ENCODE measurements at regions not wholly inside any gene's neighbourhood (a gene's known extent, or its start where the extent isn't known, plus 50 kb on each side); places are given as distances from the start of the nearest gene placed in this dataset.

GRCh38 chr6:55994531-55994930 is 119.1 kb upstream of the BMP5 start:
- Histone ChIP-seq H3K79me2 (ENCODE audit: insufficient read depth, low read length) (no peaks in the 10 kb centered on the region), H3F3A (ENCODE audit: insufficient read depth, low read length) (no peaks in the 10 kb centered on the region), H3K27me3 (ENCODE audit: insufficient read depth, low read length) (no peaks in the 10 kb centered on the region), H3K27ac (ENCODE audit: low read depth, low read length, poor library complexity, severe bottlenecking) (no peak overlapping the region), H3K9me2 (ENCODE audit: low read depth, low read length) (no peaks in the 10 kb centered on the region), H3K4me2 (ENCODE audit: low read length) (no peak overlapping the region), H3K36me3 (ENCODE audit: insufficient read depth, low read length) (no peaks in the 10 kb centered on the region), H2AFZ (ENCODE audit: low read length) (no peak overlapping the region), H3K9ac (ENCODE audit: low read length) (no peak overlapping the region), H4K20me1 (ENCODE audit: insufficient read depth, low read length) (no peaks in the 10 kb centered on the region), H3K4me3 (ENCODE audit: low read depth, low read length, poor library complexity, severe bottlenecking) (no peak overlapping the region), H3K4me1 (ENCODE audit: insufficient read depth, low read length, severe bottlenecking) (no peaks in the 10 kb centered on the region), H3K9me3 (ENCODE audit: low read length) (0 out of 2 replicates have a peak, but pooled peaks cover 2% of the 10 kb centered on the region)
- no peak for TF ChIP-seq EZH2 (IDR thresholded peaks at IDR 0.05; ENCODE audit: borderline replicate concordance, low read length)
- no peak for TF ChIP-seq CTCF (IDR thresholded peaks at IDR 0.05; ENCODE audit: low read length)

GRCh38 chr6:55993418-55993817 is 118.0 kb upstream of the BMP5 start:
- H3K79me2 ChIP-seq (ENCODE audit: insufficient read depth, low read length): no peaks in the 10 kb centered on the region
- H3K27ac ChIP-seq (ENCODE audit: low read depth, low read length, poor library complexity, severe bottlenecking): no peak overlapping the region
- no peaks in the 10 kb centered on the region for H4K20me1 ChIP-seq (ENCODE audit: insufficient read depth, low read length)
- no peak overlapping the region for H3K4me3 ChIP-seq (ENCODE audit: low read depth, low read length, poor library complexity, severe bottlenecking)
- H3K4me2 ChIP-seq (ENCODE audit: low read length): no peak overlapping the region
- H3K9me2 ChIP-seq (ENCODE audit: low read depth, low read length): no peaks in the 10 kb centered on the region
- 0 out of 2 replicates have a peak, but pooled peaks cover 2% of the 10 kb centered on the region for H3K9me3 ChIP-seq (ENCODE audit: low read length)
- no peak overlapping the region for H3K9ac ChIP-seq (ENCODE audit: low read length)
- TF ChIP-seq CTCF (IDR thresholded peaks at IDR 0.05; ENCODE audit: low read length): no peak
- no peak for TF ChIP-seq EZH2 (IDR thresholded peaks at IDR 0.05; ENCODE audit: borderline replicate concordance, low read length)
- no peaks in the 10 kb centered on the region for H3F3A ChIP-seq (ENCODE audit: insufficient read depth, low read length)
- no peaks in the 10 kb centered on the region for H3K4me1 ChIP-seq (ENCODE audit: insufficient read depth, low read length, severe bottlenecking)
- no peaks in the 10 kb centered on the region for H3K27me3 ChIP-seq (ENCODE audit: insufficient read depth, low read length)
- no peaks in the 10 kb centered on the region for H3K36me3 ChIP-seq (ENCODE audit: insufficient read depth, low read length)
- no peak overlapping the region for H2AFZ ChIP-seq (ENCODE audit: low read length)

- no peak overlapping the region for H3K9ac ChIP-seq (ENCODE audit: low read length)
- no peaks in the 10 kb centered on the region for H4K20me1 ChIP-seq (ENCODE audit: insufficient read depth, low read length)
- no peak overlapping the region for H2AFZ ChIP-seq (ENCODE audit: low read length)
- 0 out of 2 replicates have a peak, but pooled peaks cover 2% of the 10 kb centered on the region for H3K9me3 ChIP-seq (ENCODE audit: low read length)
- no peak overlapping the region for H3K4me2 ChIP-seq (ENCODE audit: low read length)
- H3K27ac ChIP-seq (ENCODE audit: low read depth, low read length, poor library complexity, severe bottlenecking): no peak overlapping the region
- no peaks in the 10 kb centered on the region for H3F3A ChIP-seq (ENCODE audit: insufficient read depth, low read length)
- no peak overlapping the region for H3K4me3 ChIP-seq (ENCODE audit: low read depth, low read length, poor library complexity, severe bottlenecking)
- no peaks in the 10 kb centered on the region for H3K36me3 ChIP-seq (ENCODE audit: insufficient read depth, low read length)
- TF ChIP-seq CTCF (IDR thresholded peaks at IDR 0.05; ENCODE audit: low read length) (no peak), EZH2 (IDR thresholded peaks at IDR 0.05; ENCODE audit: borderline replicate concordance, low read length) (no peak)
- H3K79me2 ChIP-seq (ENCODE audit: insufficient read depth, low read length): no peaks in the 10 kb centered on the region
- no peaks in the 10 kb centered on the region for H3K9me2 ChIP-seq (ENCODE audit: low read depth, low read length)
- no peaks in the 10 kb centered on the region for H3K4me1 ChIP-seq (ENCODE audit: insufficient read depth, low read length, severe bottlenecking)
- no peaks in the 10 kb centered on the region for H3K27me3 ChIP-seq (ENCODE audit: insufficient read depth, low read length)
Observed at GRCh38 chr6:55992546-55992945, 117.2 kb upstream of the BMP5 start.
